Myocyte (in vitro differentiated cells): ENCODE measurements at regions not wholly inside any gene's neighbourhood (a gene's known extent, or its start where the extent isn't known, plus 50 kb on each side); places are given as distances from the start of the nearest gene placed in this dataset.

Source experiments
- DNase-seq: peaks from one replicate; pipeline ENCODE4 v3.0.0-alpha.2; 2012; ENCODE audit warnings: low read depth

DNA sequence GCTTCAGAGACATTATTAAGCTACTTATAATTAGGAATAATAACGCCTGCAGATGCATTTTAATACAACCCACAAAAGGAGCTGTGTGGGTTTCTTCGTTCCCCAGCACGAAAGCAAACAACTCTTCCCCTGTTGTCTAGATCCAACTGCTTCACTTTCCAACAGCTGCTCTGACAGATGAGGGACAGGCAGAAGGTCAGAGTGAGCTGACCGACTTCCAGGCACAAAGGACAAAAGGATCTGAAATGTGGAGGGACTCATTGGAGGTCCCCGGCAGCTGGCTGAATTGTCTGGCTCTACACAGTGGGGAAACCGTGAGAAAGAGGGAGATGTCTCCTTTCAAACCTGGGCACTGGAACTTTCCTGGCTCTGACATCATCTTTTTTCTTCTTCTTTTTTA, 79.1 kb upstream of the ALDH1B1 start:
- DNase-seq: peak; percentile 72

DNA sequence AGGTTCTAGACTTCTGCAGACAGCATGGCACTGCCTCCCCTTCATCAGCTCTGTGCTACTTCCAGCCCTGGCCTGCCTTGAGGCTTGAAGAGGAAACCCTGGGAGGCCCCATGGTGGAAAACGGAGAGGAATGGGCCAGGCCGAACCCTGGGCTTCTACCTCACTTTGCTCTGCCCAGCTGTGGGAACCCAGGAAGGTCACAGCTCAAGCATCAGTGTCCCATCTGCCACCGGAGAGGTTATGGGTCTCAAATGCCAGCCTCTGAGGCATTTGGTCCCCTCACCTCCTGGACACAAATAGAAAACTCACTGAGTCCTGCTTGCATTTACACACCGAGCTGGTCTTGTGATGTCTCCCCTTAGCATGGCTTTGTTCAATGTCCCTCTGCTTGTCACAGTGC, 80.1 kb upstream of the ALDH1B1 start:
- DNase-seq: no peak

DNA sequence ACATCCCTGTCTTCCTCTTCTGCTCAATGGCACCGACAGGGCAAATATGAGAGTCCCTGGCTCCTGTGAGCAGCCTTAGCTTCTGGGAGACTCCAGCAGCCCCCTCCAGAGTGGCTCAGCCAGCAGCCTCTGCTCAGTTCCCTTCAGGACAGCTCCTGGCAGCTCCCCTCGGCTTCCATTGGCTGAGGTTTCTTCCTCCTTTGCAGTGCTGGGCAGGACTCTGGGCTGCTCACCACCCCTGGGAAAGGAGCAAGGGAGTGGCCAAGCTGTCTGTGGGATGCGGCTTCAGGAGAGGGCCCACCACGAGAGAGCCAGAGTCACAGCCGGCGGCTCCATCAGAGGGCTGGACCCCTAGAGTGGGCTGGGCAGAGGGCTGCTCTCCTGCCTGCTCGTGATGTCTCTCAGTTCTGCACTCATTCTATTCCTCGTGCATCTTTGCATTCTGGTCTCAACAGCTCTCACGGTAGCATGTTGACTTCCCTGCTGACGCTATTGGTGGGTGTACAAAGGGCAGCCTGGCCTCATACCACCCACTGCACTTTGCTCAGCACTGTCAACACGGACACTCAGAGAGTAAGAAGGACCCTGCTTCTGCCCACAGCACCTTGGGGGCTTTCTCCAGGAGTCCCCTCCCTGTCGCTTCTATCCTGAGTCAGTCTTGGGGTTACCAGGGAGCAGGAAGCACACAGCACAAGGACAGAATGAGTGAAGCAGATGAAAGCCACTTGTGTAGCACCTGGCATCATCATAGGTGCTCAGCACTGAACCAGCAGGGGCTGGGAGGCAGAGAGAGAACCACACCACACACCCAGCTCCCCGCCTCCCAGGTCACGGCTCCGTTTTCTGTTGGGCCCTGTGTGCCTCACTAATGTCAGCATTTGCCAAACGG, 80.9 kb upstream of the ALDH1B1 start:
- peak; percentile 15 for DNase-seq

DNA sequence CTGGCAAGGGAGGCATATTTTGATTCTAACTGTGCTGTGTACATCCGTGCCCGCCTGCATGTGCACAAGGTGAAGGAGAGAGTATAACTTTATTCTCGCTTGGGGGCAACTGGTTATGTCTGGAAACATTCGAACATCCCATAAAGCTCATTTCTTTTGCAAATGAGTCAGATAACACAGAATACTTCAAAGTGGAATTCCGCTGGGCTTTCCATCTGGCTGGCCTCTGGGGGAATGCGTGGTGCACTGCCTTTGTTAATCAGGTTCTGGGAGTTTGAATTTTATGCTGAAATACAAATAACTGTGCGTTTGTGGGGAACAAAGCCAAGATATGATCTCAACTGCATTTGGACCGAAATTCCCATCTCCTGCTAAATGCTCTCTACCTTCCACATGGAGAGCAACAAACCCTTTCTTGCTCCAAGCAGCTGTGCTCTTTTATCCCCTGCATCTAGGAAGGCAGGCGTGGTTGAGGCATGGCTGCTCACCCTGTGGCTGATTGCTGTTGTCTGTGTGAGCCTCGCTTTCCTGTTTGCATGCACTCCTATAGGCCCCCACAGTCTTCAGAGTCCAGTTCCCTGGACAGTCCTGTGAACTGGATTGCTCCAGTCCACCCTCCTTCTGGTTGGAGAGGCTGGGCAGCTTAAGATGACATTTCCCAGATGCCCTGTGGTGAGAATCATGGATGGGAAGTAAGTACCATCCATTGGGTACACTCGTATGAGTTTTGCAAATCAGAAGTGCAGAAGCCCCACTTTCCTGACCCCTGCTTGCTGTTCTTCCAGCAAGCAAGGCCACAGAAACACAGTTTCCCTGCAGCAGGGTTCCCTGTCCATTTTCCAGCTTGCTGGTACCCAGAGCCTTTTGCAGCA, 82.9 kb upstream of the ALDH1B1 start:
- no peak for DNase-seq

DNA sequence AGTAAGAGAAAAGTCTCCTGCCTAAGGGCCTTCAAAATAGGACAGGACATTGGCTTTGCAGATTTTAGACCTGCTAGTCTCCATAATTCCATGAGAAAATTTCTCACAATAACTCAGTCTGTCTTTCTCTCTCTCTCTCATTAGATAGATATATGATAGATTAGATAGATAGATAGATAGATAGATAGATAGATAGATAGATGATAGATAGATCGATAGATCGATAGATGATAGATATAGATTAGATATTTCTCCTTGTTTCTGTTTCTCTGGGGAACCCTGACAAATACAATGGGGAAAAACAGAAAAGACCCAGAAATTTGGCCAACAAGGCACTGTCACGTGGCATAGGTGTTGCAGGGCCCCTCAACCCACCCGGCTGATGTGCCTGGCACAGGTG, 84.4 kb upstream of the ALDH1B1 start:
- DNase-seq: no peak

DNA sequence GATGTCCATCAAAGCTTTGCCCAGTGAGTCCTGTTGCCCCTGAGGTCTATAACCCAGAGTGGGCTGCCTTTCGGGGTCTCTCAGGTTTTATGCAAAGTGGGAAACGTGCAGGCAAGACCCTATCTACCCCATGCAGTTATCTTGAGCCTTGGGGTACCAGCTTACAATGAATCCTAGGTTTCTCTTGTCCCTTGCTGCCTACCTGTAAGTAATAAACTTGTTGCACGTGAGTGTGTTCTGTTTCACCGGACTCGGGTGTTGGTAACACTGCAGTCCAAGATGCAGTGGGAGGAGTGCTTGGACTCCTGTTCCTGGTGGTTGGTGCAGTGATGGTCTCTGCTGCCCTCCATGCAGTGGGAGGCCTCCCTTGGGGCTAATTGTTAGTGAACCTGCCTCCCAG, 85.6 kb upstream of the ALDH1B1 start:
- no peak for DNase-seq

DNA sequence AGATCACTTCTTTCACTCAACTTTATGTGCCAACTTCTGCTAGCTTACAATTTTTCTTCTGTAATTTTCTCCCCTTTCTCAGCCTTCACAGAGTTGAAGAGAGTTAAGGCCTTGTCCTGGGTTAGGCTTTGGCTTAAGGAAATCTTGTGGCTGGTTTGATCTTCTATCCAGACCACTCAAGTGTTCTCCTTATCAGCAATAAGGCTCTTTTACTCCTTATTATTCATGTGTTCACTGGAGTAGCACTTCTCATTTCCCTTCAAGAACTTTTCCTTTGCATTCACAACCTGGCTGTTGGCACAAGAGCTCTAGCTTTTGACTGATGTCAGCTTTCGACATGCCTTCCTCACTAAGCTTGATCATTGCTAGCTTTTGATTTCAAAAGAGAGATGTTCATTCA, 86.9 kb upstream of the ALDH1B1 start:
- DNase-seq: no peak

DNA sequence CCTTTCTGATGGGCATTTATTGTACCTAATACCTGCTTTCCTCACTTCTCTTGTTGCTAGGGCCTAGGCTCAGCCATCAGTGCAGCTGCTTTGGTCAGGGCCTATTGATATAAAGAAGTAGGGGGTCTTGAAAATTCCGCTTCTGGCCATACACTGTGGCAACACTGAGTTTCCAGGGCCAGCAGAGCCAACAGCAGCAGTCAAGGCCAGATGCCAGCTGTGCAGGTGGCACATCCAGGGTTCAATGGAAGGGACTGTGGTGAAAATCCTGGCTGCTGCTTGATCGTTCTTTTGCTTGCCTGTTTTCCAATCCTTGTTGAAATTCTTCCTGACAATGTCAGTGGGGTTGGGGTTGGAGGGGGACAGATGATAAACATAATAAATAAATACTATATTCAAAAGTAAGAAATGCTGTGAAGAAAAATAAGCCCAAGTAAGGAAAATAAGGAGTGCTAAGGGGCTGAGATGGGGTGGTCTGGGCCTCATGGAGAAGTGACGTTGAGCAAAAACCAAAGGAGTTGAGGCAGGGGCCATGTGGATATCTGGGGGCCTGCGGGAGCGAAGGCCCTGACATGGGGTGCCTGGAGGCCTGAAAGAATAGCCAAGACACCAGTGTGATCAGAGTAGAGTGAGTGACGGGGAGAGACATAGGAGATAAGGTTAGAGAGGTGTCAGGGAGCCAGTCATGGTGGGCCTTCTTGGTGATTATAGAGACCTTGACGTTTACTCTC, 91.0 kb upstream of the ALDH1B1 start:
- no peak for DNase-seq

DNA sequence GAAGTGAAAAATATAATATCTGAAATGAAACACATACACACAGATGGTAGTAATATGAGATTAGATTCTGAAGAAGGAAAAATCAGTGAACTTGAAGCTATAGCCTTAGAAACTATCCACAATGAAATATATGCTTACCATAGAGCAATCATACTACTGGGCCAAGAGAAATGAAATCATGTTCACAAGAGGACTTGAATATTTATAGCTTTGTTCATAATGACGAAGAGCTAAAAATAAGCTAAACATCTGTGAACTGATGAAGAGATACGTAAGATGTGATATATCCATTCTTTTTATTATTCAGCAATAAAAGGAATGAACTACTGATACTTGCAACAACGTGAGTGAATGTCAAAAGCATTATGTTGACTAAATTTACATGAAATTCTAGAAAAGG, 92.6 kb upstream of the ALDH1B1 start:
- no peak for DNase-seq

DNA sequence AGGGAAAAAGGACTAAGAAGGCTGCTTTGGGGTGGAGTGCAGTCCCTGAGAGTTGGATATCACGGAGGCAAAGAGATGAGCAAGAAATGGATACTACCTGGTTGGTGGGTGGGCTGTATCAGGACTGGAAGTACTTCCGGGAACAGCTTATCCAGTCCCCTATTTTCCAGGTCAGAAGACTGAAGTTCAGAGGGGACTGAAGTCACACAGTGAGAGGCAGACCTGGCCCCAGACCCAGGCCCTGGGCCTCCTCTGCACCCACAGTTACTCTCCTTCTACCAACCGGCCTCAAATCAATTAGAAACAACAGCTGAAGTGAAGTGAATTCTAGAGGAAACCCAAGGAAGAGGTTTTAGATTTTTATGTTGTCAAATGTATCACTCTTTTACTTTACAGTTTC, 93.6 kb upstream of the ALDH1B1 start:
- DNase-seq: no peak

DNA sequence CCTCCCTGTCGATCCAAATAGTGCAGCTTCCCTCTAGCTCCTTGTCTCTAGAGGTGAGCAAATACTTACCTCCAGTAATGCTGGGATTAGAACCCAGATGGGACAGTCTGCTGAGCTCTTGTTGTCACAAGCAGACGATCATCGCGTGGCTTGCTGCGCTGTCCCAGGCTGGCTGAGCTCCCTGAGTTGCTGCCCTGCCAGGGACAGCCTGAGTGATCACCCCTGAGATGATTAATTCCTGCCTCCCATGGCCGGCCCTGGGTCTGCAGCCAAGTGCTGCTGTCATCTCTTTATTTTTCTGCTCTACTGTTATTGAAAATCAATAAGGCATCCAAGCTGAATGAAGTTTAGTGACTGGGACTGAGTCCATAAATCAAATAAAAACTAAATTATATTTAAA, 94.0 kb upstream of the ALDH1B1 start:
- no peak for DNase-seq

DNA sequence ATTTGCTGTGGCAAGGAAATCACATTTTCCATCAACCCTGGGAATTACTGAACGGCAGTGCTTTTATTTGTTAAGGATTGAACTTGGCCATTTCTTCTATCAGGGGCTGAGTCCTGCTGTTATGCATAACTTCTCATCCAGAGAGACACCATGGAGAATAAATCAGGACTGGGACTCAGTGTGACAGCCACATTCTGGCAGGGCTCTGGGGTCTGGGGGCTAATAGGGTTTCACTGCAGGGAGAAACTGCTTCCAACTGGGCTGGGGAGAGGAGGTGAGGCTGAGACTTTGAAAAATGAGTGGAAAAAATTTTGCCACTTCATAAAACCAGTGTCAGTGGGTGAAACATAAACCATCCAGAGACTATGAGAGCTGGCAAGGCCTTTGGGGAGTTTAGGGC, 95.7 kb upstream of the ALDH1B1 start:
- no peak for DNase-seq

DNA sequence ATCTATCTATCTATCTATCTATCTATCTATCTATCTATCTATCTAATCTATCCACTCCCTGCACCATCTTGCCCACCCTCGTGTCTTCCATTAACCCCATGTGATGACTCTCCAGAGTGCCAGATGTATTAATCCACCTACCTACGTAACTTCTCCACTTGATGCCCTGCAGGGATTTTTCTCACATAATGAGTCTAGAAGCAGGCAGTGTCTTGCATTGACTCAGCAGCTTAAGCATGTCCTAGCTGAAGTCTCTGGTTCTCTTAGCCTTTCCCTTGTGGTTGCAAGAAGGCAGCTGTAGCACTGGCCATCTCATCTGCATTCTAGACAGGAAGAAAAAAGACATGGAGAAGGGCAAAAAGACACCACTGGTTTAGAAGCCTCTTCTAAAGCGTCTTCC, 96.7 kb upstream of the ALDH1B1 start:
- no peak for DNase-seq

DNA sequence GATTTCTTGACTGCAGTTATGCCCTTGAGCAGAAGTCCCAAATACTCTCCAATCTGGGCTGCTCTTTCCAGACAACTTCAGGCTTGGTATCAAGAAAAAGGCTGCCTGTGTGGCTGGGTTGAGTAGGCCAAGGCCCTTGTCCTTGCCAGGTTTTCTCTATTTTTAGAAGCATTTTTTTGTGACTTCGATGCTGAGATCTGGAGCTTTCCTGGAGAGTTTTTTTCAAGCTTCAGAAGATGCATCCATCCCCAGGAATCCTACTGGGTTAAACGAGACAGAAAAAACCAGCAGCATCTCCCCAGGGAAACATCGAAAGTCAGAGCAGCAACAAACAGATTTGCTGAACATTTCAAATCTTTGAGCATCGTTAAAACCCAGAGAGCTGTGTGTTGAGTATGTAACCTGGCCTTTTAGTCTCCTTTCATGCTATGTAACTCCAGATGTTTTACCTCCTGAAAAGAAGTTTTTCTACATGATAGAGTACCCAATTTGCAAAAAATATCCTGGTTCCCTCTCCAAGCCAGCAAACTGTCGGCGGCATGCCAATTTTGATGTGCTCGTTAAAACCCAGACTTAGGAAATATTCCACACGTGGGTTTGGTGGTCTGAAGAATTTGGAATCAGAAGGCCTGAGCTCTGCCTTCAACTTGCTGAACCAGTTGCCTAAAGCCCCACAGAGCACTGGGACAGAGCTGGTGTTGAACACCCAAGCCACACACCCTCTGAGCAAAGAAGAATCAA, 98.1 kb upstream of the ALDH1B1 start:
- DNase-seq: peak; percentile 43

DNA sequence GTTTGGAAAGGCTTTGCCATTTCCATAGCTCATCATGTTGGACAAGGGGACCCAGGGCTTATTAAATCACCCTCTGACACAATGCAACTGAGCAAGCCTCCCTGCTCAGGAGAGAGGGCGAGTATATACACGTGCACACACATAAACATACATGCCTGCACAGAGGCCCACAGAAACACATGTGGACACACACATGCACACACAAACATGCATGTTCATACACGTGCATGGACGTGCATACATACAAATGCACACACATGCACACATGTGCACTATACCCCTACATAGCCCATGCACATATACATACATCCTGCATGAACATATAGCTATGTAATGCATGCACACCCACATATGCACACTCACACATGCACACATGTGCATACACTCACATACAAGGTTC, 99.5 kb upstream of the ALDH1B1 start:
- DNase-seq: no peak

DNA sequence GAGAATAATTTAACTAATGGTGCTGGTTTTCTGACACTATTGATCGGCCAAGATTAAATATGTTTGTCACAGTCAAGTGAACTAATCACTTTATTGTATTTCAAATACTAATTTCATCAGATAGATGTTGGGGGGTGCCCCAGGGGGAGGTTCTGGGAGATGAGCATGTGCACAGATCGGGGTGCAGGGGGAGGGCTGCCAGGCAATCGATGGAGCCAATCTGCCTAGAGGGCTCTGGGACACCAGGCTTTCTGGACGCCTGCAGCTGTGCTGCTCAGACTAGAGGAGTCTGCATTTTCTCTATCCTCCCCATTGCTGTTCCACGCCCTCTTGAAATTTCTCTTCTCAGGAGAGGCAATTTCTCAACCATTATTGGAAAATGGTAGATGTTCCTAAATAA, 100.0 kb upstream of the ALDH1B1 start:
- DNase-seq: no peak

DNA sequence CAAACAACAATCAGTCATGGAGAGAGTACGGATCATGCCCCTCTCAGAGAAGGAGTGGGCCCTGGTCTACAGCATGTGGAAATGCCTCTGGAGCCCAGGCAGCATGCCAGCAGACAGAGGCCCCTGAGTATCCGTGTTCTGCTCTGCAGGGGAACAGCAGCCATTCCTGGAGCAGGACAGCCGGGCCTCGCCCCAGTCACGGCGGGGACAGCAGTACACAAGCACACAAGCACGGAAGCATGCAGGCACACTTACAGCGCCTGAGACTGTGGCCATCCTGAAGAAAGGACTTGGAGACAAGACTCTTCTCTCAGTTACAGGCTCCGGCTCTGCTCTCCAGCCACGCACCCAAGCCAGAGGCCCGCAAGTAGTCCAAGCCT, 102.6 kb upstream of the ALDH1B1 start:
- DNase-seq: no peak

DNA sequence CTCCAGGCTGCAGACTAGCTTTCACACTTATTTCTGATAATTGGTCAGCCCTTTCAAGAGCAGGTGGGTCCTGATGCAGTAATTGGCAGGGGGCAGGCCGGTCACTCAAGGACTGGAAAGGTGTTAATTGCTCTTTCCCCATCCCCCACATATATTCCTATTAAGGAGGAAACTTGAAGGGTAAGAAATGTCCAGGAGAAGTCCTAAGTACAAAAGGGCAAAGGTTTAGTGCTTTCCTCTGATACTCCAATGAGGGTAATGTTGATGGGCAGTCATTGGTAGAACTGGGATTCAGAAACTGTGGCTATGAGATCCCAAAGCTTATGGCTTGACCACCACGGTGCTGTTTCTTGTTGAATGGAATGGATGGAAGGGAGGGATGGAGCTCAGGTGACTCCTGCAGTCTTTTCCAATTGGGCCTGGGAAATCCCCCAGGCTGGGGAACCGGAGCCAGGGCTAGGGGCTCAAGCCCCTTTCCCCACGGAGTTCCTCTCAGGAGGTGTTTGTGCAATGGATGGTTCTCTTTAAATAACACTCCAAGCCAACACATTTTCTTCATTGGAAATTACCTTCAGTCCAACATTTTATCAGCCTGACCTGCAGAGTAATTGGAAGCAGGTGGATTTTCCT, 103.2 kb upstream of the ALDH1B1 start:
- DNase-seq: no peak

DNA sequence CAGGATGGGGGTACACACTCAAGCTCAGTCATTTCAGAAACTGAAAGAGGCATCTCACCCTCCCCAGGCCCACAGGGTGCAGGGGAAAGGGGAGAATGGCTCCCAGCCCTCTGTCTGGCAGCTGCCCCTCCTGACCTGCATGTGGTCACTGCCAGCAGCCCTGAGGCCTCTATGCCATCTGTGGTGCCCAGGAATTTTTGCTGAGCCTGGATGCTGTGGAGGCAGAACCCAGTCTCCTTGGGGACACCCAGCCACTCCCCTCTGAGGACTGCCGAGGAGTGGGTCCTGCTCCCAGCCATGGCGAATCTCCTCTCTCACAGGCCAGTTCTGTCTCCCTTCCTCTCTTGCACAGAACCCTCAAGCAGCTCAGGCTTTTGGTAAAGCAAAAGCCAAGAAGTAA, 104.0 kb upstream of the ALDH1B1 start:
- DNase-seq: peak; percentile 77

DNA sequence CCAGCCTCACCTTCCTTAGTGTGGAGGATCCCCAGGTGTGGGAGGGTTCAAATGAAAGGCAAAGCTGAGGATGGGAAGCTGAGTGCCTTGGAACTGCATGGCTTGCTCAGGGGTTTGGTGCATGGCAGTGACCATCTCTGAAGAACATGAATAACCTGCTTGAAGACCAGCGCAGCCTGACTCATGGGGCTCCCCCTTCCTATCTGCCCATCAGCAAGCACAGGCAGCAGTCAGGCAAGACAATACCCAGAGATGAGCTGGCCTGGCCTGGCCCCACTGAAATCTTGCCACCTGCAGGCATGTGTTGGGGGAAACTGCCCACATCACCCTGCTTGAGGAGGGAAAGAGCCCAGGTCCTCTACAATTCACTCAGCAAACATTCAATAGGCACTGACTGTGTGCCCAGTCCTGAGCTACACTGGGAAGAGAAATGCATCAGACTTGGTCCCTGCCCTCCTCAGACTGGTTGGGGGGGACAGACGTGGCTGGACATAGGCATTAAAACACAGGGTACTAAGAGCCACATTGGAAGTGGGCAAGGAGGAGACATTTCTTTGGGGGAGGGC, 105.0 kb upstream of the ALDH1B1 start:
- DNase-seq: no peak
